ENCODE measurements at regions not wholly inside any gene's neighbourhood (a gene's known extent, or its start where the extent isn't known, plus 50 kb on each side); places are given as distances from the start of the nearest gene placed in this dataset.
"Not testable (repeated sequence)": the region's sequence is repeated elsewhere in the genome, so short reads cannot be mapped to it uniquely, and the experiment has no call there.

DNA sequence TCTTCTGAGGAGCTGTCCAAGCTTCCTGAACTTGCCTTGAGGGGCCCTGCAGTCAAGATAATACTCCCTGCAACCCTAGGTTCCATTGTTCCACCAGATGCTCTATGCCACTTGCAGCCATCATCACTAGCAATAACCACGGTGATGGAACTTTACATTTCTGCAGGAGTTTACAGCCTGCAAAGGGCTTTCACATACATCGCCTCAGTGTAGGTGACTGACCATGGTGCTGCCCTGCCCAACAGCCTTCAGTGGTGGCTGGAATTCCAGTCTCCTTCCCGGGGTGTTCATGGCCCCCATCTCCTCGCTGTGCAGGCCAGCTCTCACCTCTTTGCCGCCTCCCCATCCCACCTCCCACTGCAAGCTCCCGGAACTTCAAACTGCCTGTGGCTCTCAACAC is 225.5 kb upstream of the ECI2 start:
- Histone ChIP-seq H3K27ac (ENCODE audit: low read length) (no peak overlapping the region), H3K27me3 (ENCODE audit: control insufficient read depth, insufficient read depth, low read length) (no peaks in the 10 kb centered on the region), H3K36me3 (ENCODE audit: control insufficient read depth, low read depth, low read length) (no peaks in the 10 kb centered on the region), H3K4me1 (ENCODE audit: control insufficient read depth, low read depth, low read length) (peaks cover 7% of the 10 kb centered on the region), H3K9me3 (ENCODE audit: control insufficient read depth, low read depth, low read length) (no peaks in the 10 kb centered on the region), H3K9ac (ENCODE audit: low read length) (no peak overlapping the region), H3K4me3 (ENCODE audit: low read length) (no peak overlapping the region)

- no peaks in the 10 kb centered on the region for H3K27me3 ChIP-seq (ENCODE audit: control insufficient read depth, insufficient read depth, low read length)
- H3K9ac ChIP-seq (ENCODE audit: low read length) = no peak overlapping the region
- no peaks in the 10 kb centered on the region for H3K36me3 ChIP-seq (ENCODE audit: control insufficient read depth, low read depth, low read length)
- no peak overlapping the region for H3K4me3 ChIP-seq (ENCODE audit: low read length)
- no peaks in the 10 kb centered on the region for H3K9me3 ChIP-seq (ENCODE audit: control insufficient read depth, low read depth, low read length)
- no peak overlapping the region for H3K27ac ChIP-seq (ENCODE audit: low read length)
- peaks cover 7% of the 10 kb centered on the region for H3K4me1 ChIP-seq (ENCODE audit: control insufficient read depth, low read depth, low read length)
These were observed 223.8 kb upstream of the ECI2 start for GRCh38 chr6:4359108-4359730.

DNA sequence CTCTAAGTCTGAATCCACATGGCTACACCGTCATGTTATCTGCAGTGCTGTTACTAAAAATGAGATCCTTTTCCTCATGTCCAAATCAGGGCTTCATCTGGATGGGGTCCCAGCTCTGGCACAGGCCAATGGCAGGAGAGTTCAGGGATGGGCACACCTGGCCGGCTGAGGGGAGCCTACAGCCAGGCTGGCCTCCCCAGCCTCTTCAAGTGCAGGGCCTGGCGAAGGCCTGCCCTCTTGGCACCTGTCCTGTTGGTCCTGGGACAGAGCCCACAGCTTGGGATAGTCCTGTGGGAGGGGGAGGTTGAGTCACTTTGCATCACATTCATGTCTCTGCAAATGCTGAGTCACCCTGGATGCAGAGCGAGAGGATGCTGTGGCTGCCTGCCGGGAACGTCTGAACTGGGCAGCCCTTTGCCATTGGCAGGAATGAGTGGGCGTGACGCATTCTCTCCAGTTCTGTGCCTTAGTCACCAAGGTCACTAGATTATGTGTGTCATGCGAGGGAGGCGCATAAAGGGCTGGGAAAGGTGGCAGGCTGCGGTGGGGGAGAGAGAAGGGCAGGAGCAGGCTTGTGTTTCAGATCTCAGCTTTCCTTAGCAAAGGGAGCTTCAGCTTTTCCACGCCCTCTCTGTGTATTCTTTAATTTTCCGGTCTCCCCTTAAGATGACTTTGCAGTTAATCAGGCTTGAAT is 223.2 kb upstream of the ECI2 start:
- Histone ChIP-seq H3K27ac (ENCODE audit: low read length) (no peak overlapping the region), H3K4me3 (ENCODE audit: low read length) (no peak overlapping the region), H3K4me1 (ENCODE audit: control insufficient read depth, low read depth, low read length) (peaks cover 7% of the 10 kb centered on the region)

DNA sequence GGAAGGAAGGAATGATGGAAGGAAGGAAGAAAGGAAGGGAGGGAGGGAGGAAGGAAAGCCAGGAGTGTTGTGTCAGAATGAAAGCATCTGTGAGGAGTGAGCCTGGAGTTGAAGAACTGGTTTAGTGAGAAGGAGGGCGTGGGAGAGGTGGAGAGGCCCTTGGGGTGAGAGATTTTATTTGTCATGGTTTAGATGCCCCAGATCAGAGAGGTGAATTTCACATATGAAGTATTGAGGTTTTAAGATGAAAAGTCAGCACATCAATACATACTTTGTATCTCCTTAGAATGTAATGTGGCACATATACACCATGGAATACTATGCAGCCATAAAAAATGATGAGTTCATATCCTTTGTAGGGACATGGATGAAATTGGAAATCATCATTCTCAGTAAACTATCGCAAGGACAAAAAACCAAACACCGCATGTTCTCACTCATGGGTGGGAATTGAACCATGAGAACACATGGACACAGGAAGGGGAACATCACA is 222.3 kb upstream of the ECI2 start:
- H3K4me3 ChIP-seq (ENCODE audit: low read length); H3K27me3 ChIP-seq (ENCODE audit: control insufficient read depth, insufficient read depth, low read length); H3K9ac ChIP-seq (ENCODE audit: low read length); H3K36me3 ChIP-seq (ENCODE audit: control insufficient read depth, low read depth, low read length); H3K9me3 ChIP-seq (ENCODE audit: control insufficient read depth, low read depth, low read length); H3K27ac ChIP-seq (ENCODE audit: low read length); H3K4me1 ChIP-seq (ENCODE audit: control insufficient read depth, low read depth, low read length): not testable (repeated sequence)

More for the DNA sequence above, 223.2 kb upstream of the ECI2 start:
- no peaks in the 10 kb centered on the region for H3K9me3 ChIP-seq (ENCODE audit: control insufficient read depth, low read depth, low read length)
- H3K36me3 ChIP-seq (ENCODE audit: control insufficient read depth, low read depth, low read length) = no peaks in the 10 kb centered on the region
- no peak overlapping the region for H3K9ac ChIP-seq (ENCODE audit: low read length)
- no peaks in the 10 kb centered on the region for H3K27me3 ChIP-seq (ENCODE audit: control insufficient read depth, insufficient read depth, low read length)

- H3K27me3 ChIP-seq (ENCODE audit: control insufficient read depth, insufficient read depth, low read length) = no peaks in the 10 kb centered on the region
- H3K4me1 ChIP-seq (ENCODE audit: control insufficient read depth, low read depth, low read length) = peaks cover 7% of the 10 kb centered on the region
- no peak overlapping the region for H3K4me3 ChIP-seq (ENCODE audit: low read length)
- no peaks in the 10 kb centered on the region for H3K36me3 ChIP-seq (ENCODE audit: control insufficient read depth, low read depth, low read length)
- H3K9me3 ChIP-seq (ENCODE audit: control insufficient read depth, low read depth, low read length) = no peaks in the 10 kb centered on the region
- H3K27ac ChIP-seq (ENCODE audit: low read length) = no peak overlapping the region
- no peak overlapping the region for H3K9ac ChIP-seq (ENCODE audit: low read length)
These were observed 221.7 kb upstream of the ECI2 start for GRCh38 chr6:4356899-4357659.

- H3K4me3 ChIP-seq (ENCODE audit: low read length) = no peak overlapping the region
- H3K4me1 ChIP-seq (ENCODE audit: control insufficient read depth, low read depth, low read length) = peaks cover 7% of the 10 kb centered on the region
- H3K27ac ChIP-seq (ENCODE audit: low read length) = no peak overlapping the region
- H3K36me3 ChIP-seq (ENCODE audit: control insufficient read depth, low read depth, low read length) = no peaks in the 10 kb centered on the region
- H3K9ac ChIP-seq (ENCODE audit: low read length) = no peak overlapping the region
- no peaks in the 10 kb centered on the region for H3K27me3 ChIP-seq (ENCODE audit: control insufficient read depth, insufficient read depth, low read length)
- no peaks in the 10 kb centered on the region for H3K9me3 ChIP-seq (ENCODE audit: control insufficient read depth, low read depth, low read length)
These were observed 219.9 kb upstream of the ECI2 start for GRCh38 chr6:4355241-4355640.

DNA sequence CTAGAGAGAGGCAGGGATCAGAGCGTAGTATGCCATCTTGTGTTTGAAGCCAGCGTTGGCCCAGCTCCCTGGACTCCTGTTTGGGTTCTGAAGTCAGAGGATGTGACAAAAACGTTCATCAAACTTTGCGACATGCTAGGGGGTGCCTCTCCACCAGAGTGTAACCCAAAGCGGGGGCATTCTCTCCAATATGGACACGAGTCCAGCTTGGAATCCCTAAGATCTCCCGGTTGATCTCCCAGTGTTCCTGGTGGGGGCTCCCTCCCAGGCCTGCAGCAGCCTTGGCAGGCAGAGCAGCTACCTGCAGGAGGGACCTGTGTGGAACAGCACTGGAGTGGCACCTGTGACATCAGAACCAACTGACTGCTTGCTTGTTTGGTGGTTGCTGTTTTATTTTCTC is 218.8 kb upstream of the ECI2 start:
- no peak overlapping the region for H3K4me3 ChIP-seq (ENCODE audit: low read length)
- H3K4me1 ChIP-seq (ENCODE audit: control insufficient read depth, low read depth, low read length) = peaks cover 4% of the 10 kb centered on the region
- H3K9ac ChIP-seq (ENCODE audit: low read length) = no peak overlapping the region
- H3K9me3 ChIP-seq (ENCODE audit: control insufficient read depth, low read depth, low read length) = no peaks in the 10 kb centered on the region
- H3K36me3 ChIP-seq (ENCODE audit: control insufficient read depth, low read depth, low read length) = no peaks in the 10 kb centered on the region
- no peak overlapping the region for H3K27ac ChIP-seq (ENCODE audit: low read length)
- H3K27me3 ChIP-seq (ENCODE audit: control insufficient read depth, insufficient read depth, low read length) = no peaks in the 10 kb centered on the region

GRCh38 chr6:4352731-4353130 is 217.4 kb upstream of the ECI2 start:
- H3K36me3 ChIP-seq (ENCODE audit: control insufficient read depth, low read depth, low read length) = no peaks in the 10 kb centered on the region
- no peak overlapping the region for H3K27ac ChIP-seq (ENCODE audit: low read length)

GRCh38 chr6:4352322-4352669 is 216.9 kb upstream of the ECI2 start:
- H3K27me3 ChIP-seq (ENCODE audit: control insufficient read depth, insufficient read depth, low read length) = no peaks in the 10 kb centered on the region
- H3K4me3 ChIP-seq (ENCODE audit: low read length) = no peak overlapping the region
- H3K27ac ChIP-seq (ENCODE audit: low read length) = no peak overlapping the region
- H3K9me3 ChIP-seq (ENCODE audit: control insufficient read depth, low read depth, low read length) = no peaks in the 10 kb centered on the region
- no peak overlapping the region for H3K9ac ChIP-seq (ENCODE audit: low read length)
- no peaks in the 10 kb centered on the region for H3K36me3 ChIP-seq (ENCODE audit: control insufficient read depth, low read depth, low read length)
- H3K4me1 ChIP-seq (ENCODE audit: control insufficient read depth, low read depth, low read length) = no peaks in the 10 kb centered on the region

More at GRCh38 chr6:4352731-4353130, 217.4 kb upstream of the ECI2 start:
- Histone ChIP-seq H3K27me3 (ENCODE audit: control insufficient read depth, insufficient read depth, low read length) (no peaks in the 10 kb centered on the region), H3K9me3 (ENCODE audit: control insufficient read depth, low read depth, low read length) (no peaks in the 10 kb centered on the region), H3K9ac (ENCODE audit: low read length) (no peak overlapping the region), H3K4me3 (ENCODE audit: low read length) (no peak overlapping the region), H3K4me1 (ENCODE audit: control insufficient read depth, low read depth, low read length) (no peaks in the 10 kb centered on the region)

DNA sequence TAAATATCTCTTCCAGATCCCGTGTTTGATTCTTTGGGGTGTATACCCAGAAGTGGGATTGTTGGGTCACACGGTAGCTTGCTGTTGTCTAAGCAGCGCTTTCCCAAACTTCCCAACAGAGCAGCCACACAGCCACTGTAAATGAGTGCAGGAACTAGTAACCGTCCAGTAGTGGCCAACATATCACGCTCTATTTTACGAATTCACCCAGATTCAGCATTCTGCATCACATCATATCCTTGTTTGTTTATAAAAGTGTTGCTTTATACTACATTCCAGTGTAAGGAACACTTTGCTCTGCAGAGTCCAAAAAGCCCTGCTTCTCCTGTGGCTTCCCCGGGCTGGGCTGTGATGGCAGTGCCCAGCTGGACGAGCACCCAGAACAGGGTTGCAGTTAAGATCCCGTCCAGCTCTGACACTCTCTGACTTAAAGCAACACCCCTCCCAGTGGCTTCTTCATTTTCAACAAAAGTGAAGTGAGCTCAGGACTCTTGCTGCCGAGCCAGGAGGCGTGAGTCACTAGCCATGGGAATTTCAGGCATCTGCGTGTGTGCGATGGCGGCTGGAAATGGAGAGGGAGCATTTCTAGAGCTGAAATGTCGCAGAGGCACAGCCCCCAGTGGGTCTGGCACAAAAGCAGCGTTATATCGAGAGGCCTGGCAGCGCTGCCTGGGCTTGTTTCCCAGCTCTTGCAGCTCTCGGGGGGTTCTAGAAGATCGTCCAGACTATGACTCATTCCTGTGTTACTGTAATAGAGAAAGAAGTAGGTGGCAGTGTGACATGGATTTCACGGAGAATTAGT is 216.3 kb upstream of the ECI2 start:
- no peaks in the 10 kb centered on the region for H3K4me1 ChIP-seq (ENCODE audit: control insufficient read depth, low read depth, low read length)
- H3K27ac ChIP-seq (ENCODE audit: low read length) = no peak overlapping the region
- H3K36me3 ChIP-seq (ENCODE audit: control insufficient read depth, low read depth, low read length) = no peaks in the 10 kb centered on the region
- H3K9ac ChIP-seq (ENCODE audit: low read length) = no peak overlapping the region
- H3K4me3 ChIP-seq (ENCODE audit: low read length) = no peak overlapping the region
- no peaks in the 10 kb centered on the region for H3K9me3 ChIP-seq (ENCODE audit: control insufficient read depth, low read depth, low read length)
- H3K27me3 ChIP-seq (ENCODE audit: control insufficient read depth, insufficient read depth, low read length) = no peaks in the 10 kb centered on the region
